ENCODE measurements at regions not wholly inside any gene's neighbourhood (a gene's known extent, or its start where the extent isn't known, plus 50 kb on each side); places are given as distances from the start of the nearest gene placed in this dataset.
"Not testable (repeated sequence)": the region's sequence is repeated elsewhere in the genome, so short reads cannot be mapped to it uniquely, and the experiment has no call there.

GRCh38 chr15:70236341-70237086, 138.8 kb upstream of the TLE3 start:
- H3K4me3 ChIP-seq (ENCODE audit: low read depth, low read length): no peak overlapping the region
- peak; percentile 69 for DNase-seq (ENCODE audit: low read depth)
- no peak for TF ChIP-seq CTCF (conservative IDR thresholded peaks at IDR 0.05; ENCODE audit: low read depth, low read length)

- TF ChIP-seq CTCF (conservative IDR thresholded peaks at IDR 0.05; ENCODE audit: low read depth, low read length): no peak
- no peak for DNase-seq (ENCODE audit: low read depth)
- no peak overlapping the region for H3K4me3 ChIP-seq (ENCODE audit: low read depth, low read length)
These were observed 137.6 kb upstream of the TLE3 start for GRCh38 chr15:70235347-70235746.

- no peak for TF ChIP-seq CTCF (conservative IDR thresholded peaks at IDR 0.05; ENCODE audit: low read depth, low read length)
- H3K4me3 ChIP-seq (ENCODE audit: low read depth, low read length): no peak overlapping the region
These were observed 136.7 kb upstream of the TLE3 start for GRCh38 chr15:70234256-70234905.

GRCh38 chr15:70231484-70231883, 133.8 kb upstream of the TLE3 start:
- no peak for DNase-seq (ENCODE audit: low read depth)
- no peak for TF ChIP-seq CTCF (conservative IDR thresholded peaks at IDR 0.05; ENCODE audit: low read depth, low read length)
- H3K4me3 ChIP-seq (ENCODE audit: low read depth, low read length): no peak overlapping the region

More at GRCh38 chr15:70234256-70234905, 136.7 kb upstream of the TLE3 start:
- DNase-seq (ENCODE audit: low read depth): no peak

GRCh38 chr15:70227918-70228317, 130.2 kb upstream of the TLE3 start:
- H3K4me3 ChIP-seq (ENCODE audit: low read depth, low read length); DNase-seq (ENCODE audit: low read depth): not testable (repeated sequence)

- no peak for TF ChIP-seq CTCF (conservative IDR thresholded peaks at IDR 0.05; ENCODE audit: low read depth, low read length)
- DNase-seq (ENCODE audit: low read depth): no peak
- H3K4me3 ChIP-seq (ENCODE audit: low read depth, low read length): no peak overlapping the region
These were observed 129.4 kb upstream of the TLE3 start for GRCh38 chr15:70227147-70227546.

- H3K4me3 ChIP-seq (ENCODE audit: low read depth, low read length): no peak overlapping the region
- TF ChIP-seq CTCF (conservative IDR thresholded peaks at IDR 0.05; ENCODE audit: low read depth, low read length): no peak
- DNase-seq (ENCODE audit: low read depth): no peak
These were observed 128.7 kb upstream of the TLE3 start for GRCh38 chr15:70226337-70226980.
